ENCODE measurements at regions not wholly inside any gene's neighbourhood (a gene's known extent, or its start where the extent isn't known, plus 50 kb on each side); places are given as distances from the start of the nearest gene placed in this dataset.

DNA sequence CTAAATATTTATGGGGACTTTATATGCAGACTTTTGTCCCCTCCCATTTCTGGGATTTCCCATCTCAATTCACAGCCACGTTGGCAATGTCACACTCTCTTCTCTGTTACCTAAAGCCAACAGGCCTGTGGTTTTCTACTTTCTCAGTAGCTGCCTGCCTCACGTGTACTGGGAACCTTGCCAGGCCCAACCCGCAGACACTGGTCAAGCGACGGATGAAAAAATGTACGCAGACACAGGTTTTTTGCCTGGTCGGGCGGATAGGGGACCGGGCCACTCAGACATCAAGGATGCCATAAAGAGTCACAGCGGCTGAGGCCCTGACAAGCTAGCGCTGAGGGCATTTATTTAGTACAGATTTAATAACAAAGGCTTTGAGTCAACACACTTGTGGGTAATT is 204.4 kb upstream of the DPP6 start:
- ChIA-PET POLR2A (no interaction called here), CTCF (ENCODE audit: unreplicated experiment) (no interaction called here)
- Histone ChIP-seq H3K9me2 (ENCODE audit: insufficient read depth, low read length) (no peaks in the 10 kb centered on the region), H3K79me2 (ENCODE audit: insufficient read depth, low read depth, low read length) (no peaks in the 10 kb centered on the region), H3K4me3 (ENCODE audit: low read depth, low read length, poor library complexity, severe bottlenecking) (no peak overlapping the region), H2AFZ (ENCODE audit: low read length) (no peak overlapping the region), H3K36me3 (ENCODE audit: insufficient read depth, low read length) (no peaks in the 10 kb centered on the region), H4K20me1 (ENCODE audit: insufficient read depth, low read length) (no peaks in the 10 kb centered on the region), H3K27ac (ENCODE audit: low read depth, low read length, poor library complexity, severe bottlenecking) (no peak overlapping the region), H3K4me1 (ENCODE audit: insufficient read depth, low read length, poor library complexity, severe bottlenecking) (no peaks in the 10 kb centered on the region), H3K9me3 (ENCODE audit: low read length) (no peaks in the 10 kb centered on the region), H3K4me2 (ENCODE audit: low read length) (no peak overlapping the region)
- no peak for DNase-seq (ENCODE audit: low spot score)
- no TSS peak for BruUV-seq (replicated peaks)
- intact Hi-C loops (cut with micrococcal nuclease; ENCODE audit: unreplicated experiment) = no loop called here
- TF ChIP-seq EZH2phosphoT487 (IDR thresholded peaks at IDR 0.05; ENCODE audit: borderline replicate concordance, low read depth, low read length) = no peak
- TF ChIP-seq, protein P1, sequence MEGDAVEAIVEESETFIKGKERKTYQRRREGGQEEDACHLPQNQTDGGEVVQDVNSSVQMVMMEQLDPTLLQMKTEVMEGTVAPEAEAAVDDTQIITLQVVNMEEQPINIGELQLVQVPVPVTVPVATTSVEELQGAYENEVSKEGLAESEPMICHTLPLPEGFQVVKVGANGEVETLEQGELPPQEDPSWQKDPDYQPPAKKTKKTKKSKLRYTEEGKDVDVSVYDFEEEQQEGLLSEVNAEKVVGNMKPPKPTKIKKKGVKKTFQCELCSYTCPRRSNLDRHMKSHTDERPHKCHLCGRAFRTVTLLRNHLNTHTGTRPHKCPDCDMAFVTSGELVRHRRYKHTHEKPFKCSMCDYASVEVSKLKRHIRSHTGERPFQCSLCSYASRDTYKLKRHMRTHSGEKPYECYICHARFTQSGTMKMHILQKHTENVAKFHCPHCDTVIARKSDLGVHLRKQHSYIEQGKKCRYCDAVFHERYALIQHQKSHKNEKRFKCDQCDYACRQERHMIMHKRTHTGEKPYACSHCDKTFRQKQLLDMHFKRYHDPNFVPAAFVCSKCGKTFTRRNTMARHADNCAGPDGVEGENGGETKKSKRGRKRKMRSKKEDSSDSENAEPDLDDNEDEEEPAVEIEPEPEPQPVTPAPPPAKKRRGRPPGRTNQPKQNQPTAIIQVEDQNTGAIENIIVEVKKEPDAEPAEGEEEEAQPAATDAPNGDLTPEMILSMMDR (conservative IDR thresholded peaks at IDR 0.05; ENCODE audit: low read length) = no peak

DNA sequence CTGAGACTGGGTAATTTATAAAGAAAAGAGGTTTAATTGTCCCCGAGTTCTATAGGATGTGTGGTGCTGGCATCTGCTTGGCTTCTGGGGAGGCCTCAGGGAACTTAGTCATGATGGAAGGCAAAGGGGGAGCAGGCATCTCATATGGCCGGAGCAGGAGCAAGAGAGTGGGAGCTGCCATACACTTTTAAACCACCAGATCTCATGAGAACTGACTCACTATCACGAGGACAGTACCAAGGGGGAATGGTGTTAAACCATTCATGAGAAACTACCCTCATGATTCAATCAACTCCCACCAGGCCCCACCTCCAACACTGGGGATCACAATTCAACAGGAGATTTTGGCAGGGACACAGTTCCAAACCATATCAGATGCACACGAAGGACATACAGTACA is 199.9 kb upstream of the DPP6 start:
- no peak for DNase-seq (ENCODE audit: low spot score)
- Histone ChIP-seq H3K27ac (ENCODE audit: low read depth, low read length, poor library complexity, severe bottlenecking) (no peak overlapping the region), H3K79me2 (ENCODE audit: insufficient read depth, low read depth, low read length) (no peaks in the 10 kb centered on the region), H4K20me1 (ENCODE audit: insufficient read depth, low read length) (no peaks in the 10 kb centered on the region), H3K4me1 (ENCODE audit: insufficient read depth, low read length, poor library complexity, severe bottlenecking) (no peaks in the 10 kb centered on the region), H3K4me2 (ENCODE audit: low read length) (no peak overlapping the region), H3K4me3 (ENCODE audit: low read depth, low read length, poor library complexity, severe bottlenecking) (no peak overlapping the region), H3K36me3 (ENCODE audit: insufficient read depth, low read length) (no peaks in the 10 kb centered on the region), H3K9me3 (ENCODE audit: low read length) (no peaks in the 10 kb centered on the region), H2AFZ (ENCODE audit: low read length) (no peak overlapping the region), H3K9me2 (ENCODE audit: insufficient read depth, low read length) (no peaks in the 10 kb centered on the region)
- POLR2A ChIA-PET = no interaction called here
- intact Hi-C loops (cut with micrococcal nuclease; ENCODE audit: unreplicated experiment) = no loop called here
- BruUV-seq (replicated peaks) = no TSS peak
- TF ChIP-seq, protein P1 (conservative IDR thresholded peaks at IDR 0.05; ENCODE audit: low read length) = no peak
- no peak for TF ChIP-seq EZH2phosphoT487 (IDR thresholded peaks at IDR 0.05; ENCODE audit: borderline replicate concordance, low read depth, low read length)
- CTCF ChIA-PET (ENCODE audit: unreplicated experiment) = no interaction called here

DNA sequence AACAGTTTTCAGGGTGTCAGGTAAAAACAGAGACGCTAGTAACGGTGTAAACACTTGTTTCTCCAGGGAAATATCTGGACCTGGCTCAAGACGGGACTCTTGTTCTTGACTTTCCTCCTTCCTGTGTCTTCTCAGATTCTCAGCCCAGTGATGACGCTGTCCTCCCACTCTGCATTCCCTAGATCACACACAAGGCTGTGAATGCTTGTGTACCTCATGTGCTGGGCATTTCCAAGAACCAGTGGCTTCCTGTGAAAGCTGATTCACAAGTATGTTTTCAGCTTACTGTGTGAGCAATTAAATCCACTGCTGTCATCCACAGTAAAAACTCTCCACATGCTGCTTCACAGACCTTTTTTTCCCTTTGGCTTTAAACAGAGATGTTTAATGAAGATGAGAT is 193.8 kb upstream of the DPP6 start:
- H3K36me3 ChIP-seq (ENCODE audit: insufficient read depth, low read length) = no peaks in the 10 kb centered on the region
- no peak for DNase-seq (ENCODE audit: low spot score)
- H3K4me3 ChIP-seq (ENCODE audit: low read depth, low read length, poor library complexity, severe bottlenecking) = no peak overlapping the region
- peaks cover 8% of the 10 kb centered on the region for H3K4me1 ChIP-seq (ENCODE audit: insufficient read depth, low read length, poor library complexity, severe bottlenecking)
- no peaks in the 10 kb centered on the region for H3K9me2 ChIP-seq (ENCODE audit: insufficient read depth, low read length)
- H3K79me2 ChIP-seq (ENCODE audit: insufficient read depth, low read depth, low read length) = no peaks in the 10 kb centered on the region
- intact Hi-C loops (cut with micrococcal nuclease; ENCODE audit: unreplicated experiment) = no loop called here
- BruUV-seq (replicated peaks) = no TSS peak
- POLR2A ChIA-PET = no interaction called here
- TF ChIP-seq, protein P1 (conservative IDR thresholded peaks at IDR 0.05; ENCODE audit: low read length) = no peak
- TF ChIP-seq EZH2phosphoT487 (IDR thresholded peaks at IDR 0.05; ENCODE audit: borderline replicate concordance, low read depth, low read length) = no peak
- no peak overlapping the region for H3K27ac ChIP-seq (ENCODE audit: low read depth, low read length, poor library complexity, severe bottlenecking)
- no peak overlapping the region; the same call in 1 of the 2 replicates for H2AFZ ChIP-seq (ENCODE audit: low read length)
- no peaks in the 10 kb centered on the region for H4K20me1 ChIP-seq (ENCODE audit: insufficient read depth, low read length)
- no peaks in the 10 kb centered on the region for H3K9me3 ChIP-seq (ENCODE audit: low read length)
- CTCF ChIA-PET (ENCODE audit: unreplicated experiment) = no interaction called here
- H3K4me2 ChIP-seq (ENCODE audit: low read length) = no peak overlapping the region
